Hindlimb muscle (tissue), 1 donor: ENCODE measurements at regions not wholly inside any gene's neighbourhood (a gene's known extent, or its start where the extent isn't known, plus 50 kb on each side); places are given as distances from the start of the nearest gene placed in this dataset.
"Not testable (repeated sequence)": the region's sequence is repeated elsewhere in the genome, so short reads cannot be mapped to it uniquely, and the experiment has no call there.

Source experiments
- DNase-seq: peaks from one replicate; pipeline ENCODE4 v3.0.0-alpha.2; 2013

DNA sequence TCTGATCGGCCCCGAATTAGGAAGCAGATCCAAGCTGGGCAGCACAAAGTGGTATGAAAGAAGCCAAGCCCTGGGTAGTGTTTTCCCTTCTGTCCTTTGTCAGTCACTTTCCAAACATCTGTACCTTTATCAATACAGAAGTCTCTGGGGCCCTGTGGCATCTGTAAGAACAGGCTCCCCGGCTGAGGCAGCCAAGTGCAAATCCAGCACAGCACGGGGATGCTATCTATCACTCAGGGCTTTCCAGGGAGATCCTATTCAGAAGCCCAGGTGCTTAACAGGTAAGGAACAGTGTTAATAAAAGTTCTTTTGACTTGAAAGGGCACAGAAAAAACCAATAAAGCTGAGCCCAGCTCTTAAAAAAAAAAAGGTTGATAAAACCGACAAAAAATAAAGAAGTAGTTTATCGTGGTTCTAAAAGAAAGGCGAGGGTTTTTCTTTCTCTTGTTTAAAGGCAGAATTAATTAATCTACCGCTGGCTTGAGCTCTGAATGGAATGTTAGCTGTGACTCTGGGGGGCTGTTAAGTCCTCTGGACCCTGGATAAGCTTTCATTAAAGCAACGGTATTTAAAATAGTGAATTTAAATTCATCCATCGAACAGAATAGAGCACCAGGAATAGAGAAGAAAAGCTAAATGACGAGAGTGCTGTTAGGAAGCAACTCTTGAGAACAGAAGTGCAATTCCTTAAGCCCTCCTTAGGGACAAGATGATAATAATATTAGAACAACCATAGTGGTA lies 119.1 kb upstream of the GATB start:
- no peak for DNase-seq

DNA sequence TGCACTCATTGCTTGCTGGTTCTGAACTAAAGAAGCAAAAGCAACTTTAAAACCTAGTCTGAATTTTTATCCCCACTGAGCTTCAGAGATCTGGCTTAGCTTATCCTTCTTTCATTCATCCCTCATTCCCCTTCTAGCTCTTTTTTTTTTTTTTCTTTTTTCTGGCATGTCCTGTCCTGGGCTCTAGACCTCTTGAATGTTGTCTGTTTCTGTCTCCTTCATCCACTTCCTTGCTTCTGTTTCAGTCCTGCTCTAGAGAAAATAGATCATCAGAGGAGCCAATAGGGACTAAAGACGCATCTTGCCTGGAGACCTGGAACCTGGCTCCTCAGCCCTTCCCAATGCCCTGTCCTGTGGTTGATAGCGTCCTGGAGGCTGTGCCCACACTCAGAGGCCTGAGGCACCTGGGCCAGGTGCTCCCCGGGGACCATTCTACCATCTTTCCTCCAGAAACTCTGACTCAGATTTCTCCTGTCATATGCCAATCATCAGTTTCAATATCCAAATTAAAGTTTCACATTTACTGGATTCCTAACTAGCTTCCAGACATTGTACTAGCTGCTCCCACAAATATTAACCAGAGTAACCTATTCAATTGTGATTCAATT lies 115.7 kb upstream of the GATB start:
- DNase-seq, result no peak

DNA sequence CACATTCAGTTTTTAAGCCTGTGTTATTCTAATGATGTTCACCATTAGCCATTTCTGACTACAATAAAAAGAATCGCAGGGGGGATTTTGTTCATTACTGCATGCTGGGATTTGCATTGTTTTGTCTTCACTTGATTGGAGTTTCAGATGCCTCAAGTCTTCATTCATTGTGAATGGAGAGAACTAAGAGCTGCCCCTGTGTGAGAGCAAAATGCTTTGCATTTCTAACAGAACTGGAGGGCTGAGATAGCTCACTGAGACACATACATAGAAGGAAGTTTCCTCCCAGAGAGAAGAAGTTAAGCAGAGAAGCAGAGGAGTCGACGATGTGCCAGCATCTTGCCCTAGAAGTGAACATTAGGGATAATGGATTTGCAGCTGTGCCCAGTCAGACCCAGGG lies 113.5 kb upstream of the GATB start:
- no peak for DNase-seq

DNA sequence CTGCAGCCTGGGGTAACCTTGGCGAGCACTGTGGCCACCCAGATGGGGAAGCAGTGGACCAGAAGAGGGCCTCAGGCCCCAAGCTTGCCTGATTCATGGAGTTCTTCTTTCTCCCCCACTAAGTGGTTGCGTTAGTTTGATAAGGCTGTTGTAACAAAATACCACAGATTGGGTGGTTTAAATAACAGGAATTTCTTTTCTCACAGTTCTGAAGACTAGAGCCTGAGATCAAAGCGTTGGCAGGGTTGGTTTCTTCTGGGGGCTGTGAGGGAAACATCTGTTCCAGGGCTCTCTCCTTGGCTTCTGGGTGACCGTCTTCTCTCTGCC lies 105.7 kb upstream of the GATB start:
- DNase-seq, result no peak

DNA sequence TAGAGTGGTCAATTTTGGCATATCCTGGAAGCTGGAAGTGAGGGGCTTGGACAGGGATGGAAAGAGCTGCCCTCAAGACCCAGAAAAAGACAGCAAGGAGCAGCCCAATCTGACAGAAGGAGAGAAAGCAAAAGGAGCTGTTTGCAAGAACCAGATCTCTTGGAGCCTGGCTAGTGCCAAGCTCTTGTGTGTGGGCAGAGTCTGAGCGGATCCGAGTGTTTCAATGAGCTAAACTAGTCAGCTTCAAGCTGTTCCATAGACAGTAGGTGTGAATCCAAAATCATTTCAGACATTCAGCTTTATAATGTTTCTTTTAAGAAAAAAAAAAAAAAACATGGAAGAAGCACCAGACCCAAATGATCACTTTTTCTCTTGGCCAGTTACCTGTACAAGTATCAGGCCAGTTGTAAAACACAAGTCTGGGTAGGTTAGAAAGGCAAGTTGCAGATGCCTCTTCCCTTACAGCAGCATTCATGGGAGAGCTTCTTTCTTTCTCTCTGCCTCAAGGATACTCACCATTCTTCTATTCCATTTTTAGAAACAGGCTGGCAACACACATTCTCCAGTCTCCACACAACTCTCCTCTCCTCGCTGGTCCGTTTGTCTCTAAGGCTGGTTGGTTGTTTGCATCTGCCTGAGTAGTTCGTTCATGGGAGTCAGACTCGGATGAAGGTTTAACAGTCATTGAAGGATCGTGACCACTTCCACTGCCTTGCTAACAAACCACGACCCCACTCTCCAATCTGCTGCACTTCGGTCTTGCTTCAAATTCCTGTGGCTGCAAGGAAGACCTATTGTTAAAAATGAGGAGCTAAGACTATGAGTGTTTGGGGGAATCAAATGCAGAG lies 105.2 kb upstream of the GATB start:
- DNase-seq, result no peak

DNA sequence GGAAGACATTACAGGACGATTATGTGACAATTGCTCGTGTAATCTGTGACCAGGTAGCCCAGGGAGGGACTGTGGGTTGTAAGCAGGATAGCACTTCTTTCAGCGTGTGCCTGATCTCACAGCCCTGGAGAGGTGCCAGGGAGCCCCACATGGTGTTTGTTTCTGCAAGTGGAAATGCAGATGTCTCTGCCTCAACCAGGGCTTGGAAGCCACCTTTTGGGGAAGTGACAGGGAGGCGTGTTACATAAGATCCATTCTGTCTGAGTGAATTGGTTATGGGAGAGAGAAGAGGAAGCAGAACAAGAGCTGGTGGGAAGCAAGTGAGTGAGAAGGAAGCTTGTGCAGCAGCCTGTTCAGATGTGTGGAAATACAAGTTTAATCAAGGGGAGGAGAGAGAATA lies 104.5 kb upstream of the GATB start:
- peak; percentile 54 for DNase-seq

DNA sequence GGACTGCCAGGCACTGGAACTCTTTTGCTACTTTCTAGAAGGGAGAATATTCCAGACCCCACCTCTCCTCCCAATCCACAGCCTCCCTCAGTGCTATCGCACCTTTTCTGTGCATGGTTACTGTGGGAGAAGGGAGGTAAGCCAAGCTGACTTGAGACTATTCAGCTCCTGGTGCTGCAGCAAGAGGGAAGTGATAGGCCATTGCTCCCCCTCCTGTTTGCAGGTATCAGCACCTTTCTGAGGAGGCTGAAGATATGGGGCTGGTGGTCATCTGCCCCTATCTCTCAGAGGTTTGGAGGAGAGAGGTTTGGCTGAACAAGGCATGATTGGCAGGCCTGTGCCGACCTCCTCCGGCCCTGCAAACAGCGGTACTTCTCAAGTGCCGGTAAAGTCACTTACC lies 103.3 kb upstream of the GATB start:
- no peak for DNase-seq

DNA sequence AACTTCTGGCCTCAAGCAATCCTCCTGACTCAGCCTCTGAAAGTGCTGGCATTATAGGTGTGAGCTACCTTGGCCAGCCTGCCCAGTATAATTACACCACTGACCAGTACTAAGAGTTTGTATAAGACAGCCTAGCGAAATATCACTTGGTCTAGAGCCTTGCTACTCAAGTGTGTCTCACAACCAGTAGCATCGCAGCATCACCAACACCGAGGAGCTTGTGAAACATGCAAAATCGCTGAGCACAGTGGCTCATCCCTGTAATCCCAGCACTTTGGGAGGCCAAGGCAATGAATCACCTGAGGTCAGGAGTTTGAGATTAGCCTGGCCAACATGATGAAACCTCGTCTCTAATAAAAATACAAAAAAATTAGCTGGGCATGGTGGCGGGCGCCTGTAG lies 102.0 kb upstream of the GATB start:
- no peak for DNase-seq

DNA sequence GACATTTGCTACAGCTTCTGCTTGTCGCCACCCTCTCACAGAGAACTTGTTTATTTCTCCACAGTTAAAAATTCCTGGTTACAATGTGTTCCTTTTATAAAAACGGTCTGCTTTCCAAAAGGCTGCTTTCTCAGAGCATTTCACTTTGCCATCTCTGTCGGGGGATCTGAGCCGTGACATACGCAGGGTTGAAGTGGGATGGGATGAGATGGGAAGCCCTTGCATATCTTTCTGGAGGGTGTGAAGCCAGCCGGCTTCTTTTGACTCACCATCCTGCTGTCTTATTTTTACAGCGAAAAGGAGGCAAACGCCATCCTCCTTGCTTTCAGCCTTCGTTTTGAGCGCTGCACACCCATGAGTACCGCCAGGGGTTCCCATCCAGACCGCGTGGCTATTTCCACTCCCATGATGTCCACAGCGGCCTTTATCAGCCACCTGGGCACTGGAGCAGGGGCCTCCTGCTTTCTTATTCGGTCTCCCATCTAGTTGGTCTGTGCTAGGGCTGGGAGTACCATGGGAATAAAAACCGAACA lies 99.8 kb upstream of the GATB start:
- DNase-seq, result no peak

DNA sequence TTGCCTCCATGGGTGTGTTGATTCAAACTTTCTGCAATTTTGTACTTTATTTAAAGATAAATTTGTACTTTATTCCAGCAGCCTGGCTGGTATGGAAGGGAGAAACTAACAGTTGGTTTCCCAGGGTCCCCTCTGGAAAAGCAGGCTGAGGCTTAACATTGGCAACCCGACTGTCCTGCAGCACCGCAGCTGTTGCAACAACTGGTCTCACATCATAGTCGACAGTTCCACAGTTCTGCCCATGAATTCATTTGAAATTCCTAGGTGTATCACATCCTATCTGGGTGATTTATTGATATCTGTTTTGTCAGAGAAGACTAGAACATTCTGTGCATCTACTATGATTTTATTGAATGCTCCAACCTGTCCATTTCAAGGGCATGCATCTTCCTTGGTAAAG lies 98.8 kb upstream of the GATB start:
- no peak for DNase-seq

DNA sequence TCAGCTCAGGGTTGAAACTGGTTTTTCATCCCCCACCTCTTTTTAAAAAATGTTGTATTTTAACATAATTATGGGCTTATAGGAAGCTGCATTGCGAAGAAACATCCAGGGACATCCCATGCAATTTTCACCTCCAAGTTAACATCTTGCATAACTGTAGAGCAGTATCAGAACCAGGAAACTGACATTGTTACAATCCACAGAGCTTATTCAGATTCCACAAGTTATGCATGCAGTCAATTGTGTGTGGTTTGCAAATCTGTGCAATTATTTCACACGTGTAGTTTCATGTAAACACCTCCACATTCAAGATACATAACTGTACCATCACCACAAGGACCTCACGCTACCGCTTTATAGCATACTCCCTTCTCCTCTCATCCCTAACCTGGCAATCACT lies 97.5 kb upstream of the GATB start:
- DNase-seq, result no peak

DNA sequence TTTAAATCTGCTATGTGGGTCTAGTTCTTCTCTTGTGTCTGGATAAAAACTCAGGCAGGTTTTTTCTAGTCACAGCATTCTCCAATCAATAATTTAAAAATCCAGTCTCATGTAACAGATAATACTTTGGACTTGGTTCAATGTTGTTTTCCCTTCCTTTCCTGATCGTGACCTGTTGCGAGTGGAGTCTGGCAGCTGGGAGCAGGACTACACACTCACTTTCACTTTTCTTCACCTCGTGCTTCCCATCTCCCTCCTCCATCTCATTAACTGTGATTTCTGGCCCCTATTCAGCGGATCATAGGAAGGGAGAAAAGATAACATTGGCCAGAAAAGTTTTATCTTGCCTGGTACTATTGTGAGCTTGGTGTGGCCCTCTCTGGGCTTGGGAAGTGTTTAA lies 96.6 kb upstream of the GATB start:
- DNase-seq, result no peak

DNA sequence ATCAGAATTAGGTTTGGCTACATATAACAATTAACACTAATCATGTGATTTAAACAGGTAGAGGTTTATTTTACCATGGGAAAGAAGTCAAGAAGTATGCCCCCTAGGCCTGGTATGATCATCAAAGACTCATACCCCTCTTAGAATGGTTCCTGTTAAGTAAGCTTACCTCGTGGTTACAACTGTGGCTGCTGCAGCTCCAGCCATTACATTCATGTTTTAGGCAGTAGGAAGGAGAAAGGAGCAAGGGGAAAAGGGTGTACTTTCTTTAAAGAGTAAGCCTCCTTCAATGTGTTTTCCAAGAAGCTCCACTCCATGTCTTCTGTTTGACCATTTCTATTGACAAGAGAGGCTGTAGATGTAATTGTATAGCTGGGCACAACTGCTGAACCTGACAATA lies 94.9 kb upstream of the GATB start:
- DNase-seq, result no peak

DNA sequence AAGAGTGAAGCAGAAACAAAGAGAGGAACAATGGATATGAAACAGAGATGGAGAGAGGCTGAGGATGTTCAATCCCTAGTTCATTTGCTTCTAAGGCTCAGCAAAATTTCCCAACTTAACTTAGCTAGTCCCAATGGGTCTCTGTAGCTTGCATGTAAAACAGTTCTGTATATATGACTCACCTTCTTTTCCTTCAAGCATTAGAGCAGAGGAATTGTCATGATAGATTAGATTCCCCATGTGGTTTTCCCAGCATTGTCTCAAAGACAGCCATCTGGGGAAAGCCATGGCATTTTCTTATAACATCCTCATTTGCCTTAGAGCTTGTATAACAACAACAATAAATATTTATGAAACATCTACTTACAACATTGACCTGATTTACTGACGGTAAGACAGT lies 93.9 kb upstream of the GATB start:
- no peak for DNase-seq

DNA sequence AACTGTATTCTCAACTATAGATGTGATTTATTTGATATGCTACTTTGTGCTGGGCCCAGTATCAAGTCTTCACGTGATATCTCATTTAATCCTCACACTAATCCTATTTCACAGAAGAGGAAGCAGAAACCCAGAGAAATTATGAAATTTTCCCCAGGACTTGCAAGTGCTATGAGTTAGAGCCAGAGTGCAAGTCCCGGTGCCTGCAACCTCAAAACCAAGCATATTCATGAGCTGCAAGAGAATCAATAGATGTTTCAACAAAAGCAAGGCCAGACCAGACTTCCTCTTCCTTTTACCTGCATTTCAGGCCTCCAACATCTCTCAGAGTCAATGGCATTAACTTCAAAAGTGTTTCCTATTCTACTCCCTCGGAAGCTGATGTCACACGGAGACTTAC lies 92.2 kb upstream of the GATB start:
- no peak for DNase-seq

DNA sequence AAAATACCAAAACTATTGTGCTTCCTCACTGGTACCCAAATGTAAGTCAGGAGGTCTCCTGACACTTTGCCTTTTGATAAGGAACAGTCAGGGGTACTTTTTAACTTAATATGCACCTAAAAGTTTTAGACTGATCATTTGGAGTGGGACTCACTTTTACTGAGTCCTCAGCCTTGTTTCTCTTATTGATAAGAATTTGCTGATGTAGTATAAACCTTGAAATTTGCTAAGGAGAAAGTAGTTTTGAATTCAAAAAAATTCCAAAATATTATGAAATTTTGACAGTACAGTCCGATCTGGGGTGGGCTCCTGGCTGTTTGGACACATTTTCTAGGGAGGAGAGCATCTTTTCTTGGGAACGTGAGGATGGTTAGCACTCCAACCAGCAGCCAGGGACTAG lies 91.4 kb upstream of the GATB start:
- DNase-seq, result no peak

DNA sequence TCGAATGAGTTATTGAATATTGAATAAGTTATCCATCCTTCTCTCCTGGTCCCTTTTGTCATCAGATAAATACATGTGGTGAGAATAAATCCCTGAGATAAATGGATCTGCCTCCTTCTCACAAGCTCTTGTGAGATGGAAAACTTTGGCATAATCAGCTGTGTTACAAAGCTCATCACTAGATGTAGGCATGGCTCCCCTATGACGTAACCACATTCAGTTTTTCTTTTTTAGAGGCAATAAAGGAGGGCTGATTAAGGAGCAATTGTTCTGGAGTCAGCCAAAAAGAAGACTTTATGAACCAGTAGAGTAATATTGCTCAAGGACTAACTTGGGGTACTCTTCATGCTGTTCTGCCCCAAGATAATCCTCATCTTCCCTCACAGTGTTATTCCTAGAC lies 90.5 kb upstream of the GATB start:
- DNase-seq, result no peak

DNA sequence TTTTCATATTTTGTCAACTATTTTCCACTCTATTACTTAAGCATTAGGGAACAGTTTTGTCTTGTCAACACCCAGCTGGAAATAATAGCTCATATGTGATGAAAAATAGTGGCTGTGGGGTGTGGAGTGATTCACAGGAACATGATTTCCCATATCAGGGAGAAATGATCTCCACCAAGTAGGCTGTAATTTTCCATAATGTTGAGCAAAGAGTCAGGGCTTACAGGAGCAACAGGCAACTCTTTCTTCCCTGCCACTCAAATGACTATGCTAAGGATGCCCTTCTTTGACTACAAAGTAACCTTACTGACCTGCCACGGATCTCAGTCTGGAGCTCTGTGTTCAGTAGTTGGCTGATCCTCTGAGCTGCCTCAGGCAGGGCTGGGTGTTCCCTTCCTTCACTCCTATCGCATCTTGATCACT lies 90.0 kb upstream of the GATB start:
- DNase-seq, result no peak

DNA sequence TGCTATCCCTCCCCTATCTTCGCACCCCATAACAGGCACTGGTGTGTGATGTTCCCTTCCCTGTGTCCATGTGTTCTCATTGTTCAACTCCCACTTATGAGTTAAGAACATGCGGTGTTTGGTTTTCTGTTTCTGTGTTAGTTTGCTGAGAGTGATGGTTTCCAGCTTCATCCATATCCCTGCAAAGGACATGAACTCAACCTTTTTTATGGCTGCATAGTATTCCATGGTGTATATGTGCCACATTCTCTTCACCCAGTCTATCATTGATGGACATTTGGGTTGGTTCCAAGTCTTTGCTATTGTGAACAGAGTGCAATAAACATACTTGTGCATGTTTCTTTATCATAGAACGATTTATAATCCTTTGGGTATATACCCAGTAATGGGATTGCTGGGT lies 84.7 kb upstream of the GATB start:
- DNase-seq, result not testable (repeated sequence)

DNA sequence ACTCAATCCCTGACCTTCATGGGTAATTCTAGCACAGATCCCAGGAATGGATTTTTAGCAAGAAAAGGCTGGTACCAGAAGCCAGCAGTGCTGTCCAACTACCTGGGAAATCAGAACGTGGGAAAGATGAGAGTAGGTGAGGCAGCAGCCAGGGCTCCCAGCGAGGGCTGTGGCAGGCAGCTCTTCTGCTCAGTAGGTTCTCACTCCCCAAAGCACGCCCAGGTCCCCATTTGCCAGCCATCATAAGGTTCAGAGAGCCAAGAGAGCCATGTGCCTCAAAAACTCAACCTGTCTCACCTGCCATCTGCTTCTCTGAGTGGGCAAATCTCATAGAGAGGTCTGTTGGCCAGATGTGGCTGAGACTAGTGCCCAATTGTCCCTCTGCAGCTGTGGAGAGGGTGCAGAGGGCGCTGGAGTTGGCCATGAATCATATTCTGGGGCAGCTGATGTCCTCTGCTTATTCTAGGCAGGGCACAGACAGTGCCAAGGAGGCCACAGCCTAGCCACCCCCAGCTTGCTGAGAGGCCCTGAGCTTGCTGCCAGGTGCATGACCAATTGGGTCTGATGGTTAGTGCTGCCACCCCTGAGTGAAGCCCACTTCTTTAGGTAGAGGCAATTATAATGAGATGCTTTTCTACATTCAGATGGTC lies 81.7 kb upstream of the GATB start:
- DNase-seq, result no peak

DNA sequence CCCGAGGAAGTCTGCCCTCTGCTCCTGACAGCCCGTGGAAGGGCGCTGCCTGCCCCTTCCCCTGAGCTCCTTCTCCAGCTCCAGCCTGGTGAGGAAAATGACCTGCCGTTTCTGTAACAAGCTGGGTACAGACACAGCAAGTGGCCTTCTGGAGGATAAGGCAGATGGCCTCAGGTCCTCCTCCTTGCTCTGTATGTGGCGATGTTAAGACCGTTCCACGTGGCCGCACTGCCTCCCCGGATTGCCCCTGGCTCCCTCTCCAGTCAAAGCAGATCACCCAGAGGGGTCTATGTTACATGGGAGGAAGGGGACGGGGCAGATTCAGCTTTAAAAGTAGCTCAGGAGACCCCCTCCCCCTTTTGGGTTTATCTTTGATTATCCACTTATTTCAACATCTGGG lies 80.3 kb upstream of the GATB start:
- DNase-seq, result no peak

DNA sequence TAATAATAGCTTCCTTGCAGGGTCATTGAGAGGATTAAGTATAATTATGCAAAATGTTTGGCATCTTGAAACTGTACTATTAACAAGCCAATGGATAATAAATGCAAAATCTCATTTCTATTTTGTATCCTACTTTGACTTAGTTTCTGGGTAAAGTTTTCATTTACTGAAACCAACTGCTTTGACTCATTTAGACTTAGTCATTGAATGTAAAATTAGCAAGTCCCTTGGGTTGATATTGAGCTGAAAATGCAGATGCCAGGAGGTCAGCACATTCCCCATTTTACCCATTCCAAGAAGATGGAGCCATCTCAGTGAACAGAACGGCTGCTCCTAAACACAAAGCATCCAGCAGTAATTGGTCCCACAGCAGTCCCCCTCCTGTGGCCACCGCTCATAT lies 74.7 kb upstream of the GATB start:
- no peak for DNase-seq

DNA sequence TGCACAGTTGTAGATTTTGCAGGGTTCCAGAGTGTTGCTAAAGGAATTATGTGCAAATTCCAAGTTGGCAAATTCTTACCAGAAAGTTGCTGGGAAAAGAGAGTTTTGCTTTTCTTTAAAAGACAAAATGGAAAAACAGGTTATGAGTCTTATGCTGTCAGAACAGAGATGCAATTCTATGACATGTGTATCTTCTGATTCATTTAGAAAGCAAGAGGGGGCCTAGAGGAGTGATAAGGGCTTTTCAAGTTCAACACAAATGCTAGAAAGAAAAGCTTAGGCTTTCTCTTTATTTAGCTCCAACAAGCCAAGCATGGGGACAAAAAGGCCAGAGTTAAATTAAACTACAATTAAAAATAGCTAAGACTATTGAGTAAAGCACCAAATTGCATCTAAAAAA lies 72.4 kb upstream of the GATB start:
- DNase-seq, result no peak
